GM12878 (cell line): ENCODE measurements at regions not wholly inside any gene's neighbourhood (a gene's known extent, or its start where the extent isn't known, plus 50 kb on each side); places are given as distances from the start of the nearest gene placed in this dataset.

Source experiments
- ATAC-seq: fragments of 200-7000 bp; cut with Tn5 transposase; 3 replicates; pipeline ENCODE4 v1.9.1; 2020; ENCODE audit warnings: mild to moderate bottlenecking, moderate library complexity
- BruUV-seq: library from RNA; stranded (reverse); fragments of 400-500 nt; replicated peaks from 2 replicates; lab custom pipeline; 2021; lab: Mats Ljungman, UMichigan
- CTCF ChIA-PET: fragments of 300-600 bp; sonication (Branson Sonifier 250); formaldehyde crosslinking; extraction: SDS; loops from one replicate; lab custom pipeline; 2021; ENCODE audit warnings: inconsistent platforms; lab: Yijun Ruan, JAX
- POLR2A ChIA-PET: fragments of 350-600 bp; formaldehyde crosslinking; extraction: SDS; loops from one replicate; lab custom pipeline; 2021; ENCODE audit warnings: inconsistent platforms; lab: Charles Lee
- RAD21 ChIA-PET: fragments of 300-600 bp; sonication (Branson Sonifier 250); formaldehyde crosslinking; loops from one replicate; lab custom pipeline; 2023; ENCODE audit warnings: antibody characterized with exemption; ENCODE audit not compliant: unreplicated experiment; lab: Charles Lee
- SMC1A ChIA-PET: fragments of 300-600 bp; sonication (Branson Sonifier 250); formaldehyde crosslinking; loops from one replicate; lab custom pipeline; 2023; ENCODE audit not compliant: unreplicated experiment, uncharacterized antibody; lab: Charles Lee
- DNase-seq: peaks from one replicate; pipeline ENCODE4 v3.0.0-alpha.2; 2011; ENCODE audit warnings: low read depth, low spot score
- FAIRE-seq: peaks from 3 replicates; lab custom pipeline; 2011; peaks lifted over from hg19 to GRCh38; lab: Jason Lieb, UNC
- H2AFZ ChIP-seq: 2 replicates; pipeline ENCODE4 v1.6.0; 2011; ENCODE audit warnings: low read depth, low read length, control low read depth; ENCODE audit not compliant: control insufficient read depth
- H3K27ac ChIP-seq: 2 replicates; pipeline ENCODE4 v1.5.1; 2011; ENCODE audit warnings: control low read depth; ENCODE audit not compliant: control insufficient read depth, insufficient read depth
- H3K27me3 ChIP-seq, 2 experiments: replicated peaks in 1 of 2; 2 replicates each; pipeline versions ENCODE4 v1.6.0 to v1.6.1; 2011; ENCODE audit warnings: low read length in 1 of 2; ENCODE audit not compliant: control insufficient read depth in 2 of 2, insufficient read depth in 2 of 2
- H3K36me3 ChIP-seq, 2 experiments: 2 replicates each; pipeline ENCODE4 v1.5.1; 2011; ENCODE audit warnings: low read length in 1 of 2; ENCODE audit not compliant: control insufficient read depth in 2 of 2, insufficient read depth in 2 of 2
- H3K4me1 ChIP-seq: 2 replicates; pipeline ENCODE4 v1.6.1; 2011; ENCODE audit warnings: mild to moderate bottlenecking, low read length, moderate library complexity, mixed read lengths; ENCODE audit not compliant: control insufficient read depth, insufficient read depth
- H3K4me2 ChIP-seq: 2 replicates; pipeline ENCODE4 v1.6.0; 2011; ENCODE audit warnings: control low read depth; ENCODE audit not compliant: control insufficient read depth, insufficient read depth
- H3K4me3 ChIP-seq: fragments of 200-600 bp; sonication (generic); 2 replicates; pipeline ENCODE4 v1.5.1; 2016
- H3K79me2 ChIP-seq: 2 replicates; pipeline ENCODE4 v1.6.0; 2011; ENCODE audit warnings: low read length; ENCODE audit not compliant: control insufficient read depth, insufficient read depth
- H3K9ac ChIP-seq: 2 replicates; pipeline ENCODE4 v1.8.0; 2011; ENCODE audit warnings: low read length, control low read depth, mixed read lengths; ENCODE audit not compliant: control insufficient read depth, insufficient read depth
- H3K9me3 ChIP-seq: replicated peaks from 3 replicates; pipeline ENCODE4 v1.5.1; 2011; ENCODE audit warnings: mild to moderate bottlenecking, low read length; ENCODE audit not compliant: control insufficient read depth, insufficient read depth
- H4K20me1 ChIP-seq: 2 replicates; pipeline ENCODE4 v1.6.0; 2011; ENCODE audit not compliant: control insufficient read depth, insufficient read depth
- ATF3 ChIP-seq: IDR thresholded peaks from 2 replicates; pipeline ENCODE4 v1.6.1; 2011; ENCODE audit warnings: low read depth, mild to moderate bottlenecking, low read length, moderate library complexity, borderline replicate concordance; ENCODE audit errors: extremely low read depth
- BHLHE40 ChIP-seq, 2 experiments: fragments of 450-650 bp in 1 of 2; IDR thresholded peaks; 2 replicates each; pipeline ENCODE4 v1.6.1; 2011 to 2017; ENCODE audit warnings: low read depth in 2 of 2, borderline replicate concordance in 1 of 2, improper control_type of control experiment in 1 of 2, low read length in 1 of 2, mild to moderate bottlenecking in 1 of 2
- CBFB ChIP-seq: IDR thresholded peaks from 2 replicates; pipeline ENCODE4 v1.6.1; 2016; ENCODE audit warnings: antibody characterized with exemption, low read depth
- CBX3 ChIP-seq: fragments of 200-600 bp; sonication (generic); IDR thresholded peaks from 2 replicates; pipeline ENCODE4 v1.6.1; 2016; ENCODE audit warnings: low read depth, borderline replicate concordance
- CHD2 ChIP-seq: IDR thresholded peaks from 2 replicates; pipeline ENCODE4 v1.6.1; 2011; ENCODE audit warnings: low read depth, low read length, improper control_type of control experiment, borderline replicate concordance
- EED ChIP-seq: sonication (generic); IDR thresholded peaks from 2 replicates; pipeline ENCODE4 v1.6.1; 2016; ENCODE audit warnings: antibody characterized with exemption, low read depth
- EGR1 ChIP-seq, 2 experiments: IDR thresholded peaks; 1 replicate in 1 of 2; 2 replicates in 1 of 2; pipeline ENCODE4 v1.6.1; 2011 to 2012; ENCODE audit warnings: low read depth in 2 of 2, low read length in 2 of 2, borderline replicate concordance in 1 of 2, mild to moderate bottlenecking in 1 of 2, moderate library complexity in 1 of 2
- NR2F1 ChIP-seq: fragments of 450-650 bp; conservative IDR thresholded peaks from 2 replicates; pipeline ENCODE4 v1.6.1; 2017; ENCODE audit warnings: mild to moderate bottlenecking
- PAX5 ChIP-seq: IDR thresholded peaks from 2 replicates; pipeline ENCODE4 v1.6.1; 2011; ENCODE audit warnings: low read depth, low read length, borderline replicate concordance
- RUNX3 ChIP-seq: IDR thresholded peaks from 2 replicates; pipeline ENCODE4 v1.6.1; 2012; ENCODE audit warnings: low read length, inconsistent platforms
- SIN3A ChIP-seq: IDR thresholded peaks from 2 replicates; pipeline ENCODE4 v1.6.1; 2012; ENCODE audit warnings: low read depth, low read length, improper control_type of control experiment
- SMAD1 ChIP-seq: fragments of 450-650 bp; IDR thresholded peaks from 2 replicates; pipeline ENCODE4 v1.6.1; 2018; ENCODE audit warnings: mild to moderate bottlenecking, low read depth; ENCODE audit not compliant: partially characterized antibody
- SMARCA5 ChIP-seq: fragments of 450-650 bp; IDR thresholded peaks from 2 replicates; pipeline ENCODE4 v1.6.1; 2017; ENCODE audit warnings: mild to moderate bottlenecking
- SRF ChIP-seq, 2 experiments: IDR thresholded peaks; 2 replicates each; pipeline ENCODE4 v1.6.1; 2011; ENCODE audit warnings: low read depth in 2 of 2, low read length in 2 of 2, mild to moderate bottlenecking in 1 of 2, moderate library complexity in 1 of 2
- STAT3 ChIP-seq: IDR thresholded peaks from 2 replicates; pipeline ENCODE4 v1.6.1; 2011; ENCODE audit warnings: low read depth, low read length, improper control_type of control experiment
- ZNF622 ChIP-seq: fragments of 450-650 bp; IDR thresholded peaks from 2 replicates; pipeline ENCODE4 v1.6.1; 2017; ENCODE audit warnings: mild to moderate bottlenecking, inconsistent platforms
- ZSCAN29 ChIP-seq: fragments of 450-650 bp; IDR thresholded peaks from 2 replicates; pipeline ENCODE4 v1.6.1; 2017; ENCODE audit warnings: mild to moderate bottlenecking, moderate library complexity
- WGBS: methylation state at CpG from one replicate; pipeline ENCODE4 v1.1.6; 2016; ENCODE audit warnings: low lambda C conversion rate; ENCODE audit not compliant: insufficient replicate concordance, insufficient coverage; ENCODE audit errors: missing lambda C conversion rate; 5-methylcytosine and 5-hydroxymethylcytosine counted together
- in situ Hi-C: fragments of 300-500 bp; cut with MboI; formaldehyde crosslinking; loops from 9 replicates; pipeline ENCODE4 v1.14.3; 2018; ENCODE audit warnings: mixed read lengths
- intact Hi-C: fragments of 100-400 bp; cut with micrococcal nuclease; formaldehyde crosslinking; loops from one replicate; pipeline ENCODE4 v1.14.2; 2022; ENCODE audit not compliant: unreplicated experiment
- TF ChIP-seq, protein P1 (sequence below): IDR thresholded peaks from 2 replicates; pipeline ENCODE4 v1.6.1; 2012; ENCODE audit warnings: low read depth, low read length, improper control_type of control experiment
- TF ChIP-seq, protein P2 (sequence below): fragments of 450-650 bp; IDR thresholded peaks from 2 replicates; pipeline ENCODE4 v1.6.1; 2016; ENCODE audit warnings: mild to moderate bottlenecking
- TF ChIP-seq, protein P3 (sequence below): fragments of 450-650 bp; IDR thresholded peaks from 2 replicates; pipeline ENCODE4 v1.6.1; 2017; ENCODE audit warnings: antibody characterized with exemption, mild to moderate bottlenecking, moderate library complexity

DNA sequence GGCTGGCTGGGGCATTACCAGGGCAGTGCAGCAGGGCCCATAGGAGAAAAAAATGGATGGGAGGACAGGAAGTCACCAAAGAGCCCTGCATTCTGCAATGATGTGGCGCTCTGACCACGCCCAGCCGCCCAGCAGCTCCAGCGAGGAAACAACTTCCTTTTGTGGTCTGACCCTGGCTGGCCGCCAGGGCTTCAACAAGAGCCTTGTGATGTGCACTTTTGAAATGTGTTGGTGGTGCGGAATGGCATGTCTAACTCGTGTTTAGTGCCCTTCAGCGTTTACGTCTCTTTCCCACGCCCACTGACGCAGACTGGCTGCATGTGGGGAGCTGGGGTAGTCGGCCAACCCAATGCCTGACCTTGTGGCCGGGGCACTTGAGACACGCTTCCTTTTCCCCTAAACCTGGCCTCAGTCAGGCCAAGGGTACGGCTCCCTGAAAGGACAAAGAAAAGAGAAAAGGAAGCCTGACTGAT, 81.9 kb upstream of the CTNNB1 start:
- intact Hi-C loops = no loop called here
- Histone ChIP-seq H2AFZ (peak overlapping the region; percentile 74), H3K36me3 (no peaks in the 10 kb centered on the region), H3K4me2 (peak overlapping the region; percentile 62), H3K9me3 (no peaks in the 10 kb centered on the region), H3K79me2 (no peaks in the 10 kb centered on the region), H4K20me1 (no peaks in the 10 kb centered on the region), H3K4me1 (peaks cover 10% of the 10 kb centered on the region), H3K27me3 (no peaks in the 10 kb centered on the region), H3K27ac (no peak overlapping the region), H3K4me3 (no peak overlapping the region), H3K9ac (no peak overlapping the region)
- WGBS = under 1% methylated on average over 15 of the region's 15 CpGs
- POLR2A ChIA-PET = no interaction called here
- ATAC-seq (peak; percentile 95), FAIRE-seq (no peak), DNase-seq (peak; percentile 66)
- in situ Hi-C loops = no loop called here
- no TSS peak for BruUV-seq
- RAD21 ChIA-PET = no interaction called here
- SMC1A ChIA-PET = no interaction called here
- CTCF ChIA-PET = no interaction called here
- TF ChIP-seq EED = 0 out of 2 replicates have a peak, but pooled peaks have one; percentile 27
- peak; percentile 72 for TF ChIP-seq SMAD1
- TF ChIP-seq PAX5 = peak; percentile 40; the same call in 1 of the 2 replicates
- 0 out of 2 replicates have a peak, but pooled peaks have one; percentile 35 for TF ChIP-seq CBFB
- no peak for TF ChIP-seq ZSCAN29
- TF ChIP-seq, protein P1, sequence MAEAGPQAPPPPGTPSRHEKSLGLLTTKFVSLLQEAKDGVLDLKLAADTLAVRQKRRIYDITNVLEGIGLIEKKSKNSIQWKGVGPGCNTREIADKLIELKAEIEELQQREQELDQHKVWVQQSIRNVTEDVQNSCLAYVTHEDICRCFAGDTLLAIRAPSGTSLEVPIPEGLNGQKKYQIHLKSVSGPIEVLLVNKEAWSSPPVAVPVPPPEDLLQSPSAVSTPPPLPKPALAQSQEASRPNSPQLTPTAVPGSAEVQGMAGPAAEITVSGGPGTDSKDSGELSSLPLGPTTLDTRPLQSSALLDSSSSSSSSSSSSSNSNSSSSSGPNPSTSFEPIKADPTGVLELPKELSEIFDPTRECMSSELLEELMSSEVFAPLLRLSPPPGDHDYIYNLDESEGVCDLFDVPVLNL = no peak
- TF ChIP-seq, protein P2, sequence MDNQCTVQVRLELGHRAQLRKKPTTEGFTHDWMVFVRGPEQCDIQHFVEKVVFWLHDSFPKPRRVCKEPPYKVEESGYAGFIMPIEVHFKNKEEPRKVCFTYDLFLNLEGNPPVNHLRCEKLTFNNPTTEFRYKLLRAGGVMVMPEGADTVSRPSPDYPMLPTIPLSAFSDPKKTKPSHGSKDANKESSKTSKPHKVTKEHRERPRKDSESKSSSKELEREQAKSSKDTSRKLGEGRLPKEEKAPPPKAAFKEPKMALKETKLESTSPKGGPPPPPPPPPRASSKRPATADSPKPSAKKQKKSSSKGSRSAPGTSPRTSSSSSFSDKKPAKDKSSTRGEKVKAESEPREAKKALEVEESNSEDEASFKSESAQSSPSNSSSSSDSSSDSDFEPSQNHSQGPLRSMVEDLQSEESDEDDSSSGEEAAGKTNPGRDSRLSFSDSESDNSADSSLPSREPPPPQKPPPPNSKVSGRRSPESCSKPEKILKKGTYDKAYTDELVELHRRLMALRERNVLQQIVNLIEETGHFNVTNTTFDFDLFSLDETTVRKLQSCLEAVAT = no peak
- peak; percentile 85 for TF ChIP-seq NR2F1
- peak; percentile 44 to 89; a peak in 3 of 4 replicates for TF ChIP-seq SRF (IDR thresholded peaks at IDR 0.05; ENCODE audit: low read depth in 2 of 2, low read length in 2 of 2)
- TF ChIP-seq ZNF622 = no peak
- no peak for TF ChIP-seq ATF3
- TF ChIP-seq CBX3 = no peak
- no peak for TF ChIP-seq SIN3A
- peak; percentile 50 to 75; a peak in 3 of 4 replicates for TF ChIP-seq BHLHE40 (IDR thresholded peaks at IDR 0.05; ENCODE audit: borderline replicate concordance in 1 of 2, low read depth in 2 of 2, low read length in 1 of 2)
- no peak for TF ChIP-seq STAT3
- TF ChIP-seq, protein P3, sequence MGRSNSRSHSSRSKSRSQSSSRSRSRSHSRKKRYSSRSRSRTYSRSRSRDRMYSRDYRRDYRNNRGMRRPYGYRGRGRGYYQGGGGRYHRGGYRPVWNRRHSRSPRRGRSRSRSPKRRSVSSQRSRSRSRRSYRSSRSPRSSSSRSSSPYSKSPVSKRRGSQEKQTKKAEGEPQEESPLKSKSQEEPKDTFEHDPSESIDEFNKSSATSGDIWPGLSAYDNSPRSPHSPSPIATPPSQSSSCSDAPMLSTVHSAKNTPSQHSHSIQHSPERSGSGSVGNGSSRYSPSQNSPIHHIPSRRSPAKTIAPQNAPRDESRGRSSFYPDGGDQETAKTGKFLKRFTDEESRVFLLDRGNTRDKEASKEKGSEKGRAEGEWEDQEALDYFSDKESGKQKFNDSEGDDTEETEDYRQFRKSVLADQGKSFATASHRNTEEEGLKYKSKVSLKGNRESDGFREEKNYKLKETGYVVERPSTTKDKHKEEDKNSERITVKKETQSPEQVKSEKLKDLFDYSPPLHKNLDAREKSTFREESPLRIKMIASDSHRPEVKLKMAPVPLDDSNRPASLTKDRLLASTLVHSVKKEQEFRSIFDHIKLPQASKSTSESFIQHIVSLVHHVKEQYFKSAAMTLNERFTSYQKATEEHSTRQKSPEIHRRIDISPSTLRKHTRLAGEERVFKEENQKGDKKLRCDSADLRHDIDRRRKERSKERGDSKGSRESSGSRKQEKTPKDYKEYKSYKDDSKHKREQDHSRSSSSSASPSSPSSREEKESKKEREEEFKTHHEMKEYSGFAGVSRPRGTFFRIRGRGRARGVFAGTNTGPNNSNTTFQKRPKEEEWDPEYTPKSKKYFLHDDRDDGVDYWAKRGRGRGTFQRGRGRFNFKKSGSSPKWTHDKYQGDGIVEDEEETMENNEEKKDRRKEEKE = no peak
- no peak for TF ChIP-seq EGR1 (IDR thresholded peaks at IDR 0.05; ENCODE audit: borderline replicate concordance in 1 of 2, low read depth in 2 of 2, low read length in 2 of 2)
- TF ChIP-seq RUNX3 = peak; percentile 68
- TF ChIP-seq SMARCA5 = no peak
- 0 out of 2 replicates have a peak, but pooled peaks have one; percentile 28 for TF ChIP-seq CHD2
